IPS-20b (cell line): ENCODE measurements at regions not wholly inside any gene's neighbourhood (a gene's known extent, or its start where the extent isn't known, plus 50 kb on each side); places are given as distances from the start of the nearest gene placed in this dataset.

Experiments used
- H3K27ac ChIP-seq: one replicate; pipeline ENCODE4 v1.5.1; 2013; ENCODE audit warnings: low read length
- H3K27me3 ChIP-seq: 2 replicates; pipeline ENCODE4 v1.6.1; 2013; ENCODE audit warnings: mild to moderate bottlenecking, low read length, inconsistent platforms; ENCODE audit not compliant: insufficient read depth
- H3K36me3 ChIP-seq: 2 replicates; pipeline ENCODE4 v1.6.1; 2013; ENCODE audit warnings: low read depth, mild to moderate bottlenecking, inconsistent platforms, low read length, moderate library complexity; ENCODE audit not compliant: insufficient read depth
- H3K4me1 ChIP-seq: 2 replicates; pipeline ENCODE4 v1.6.1; 2013; ENCODE audit warnings: mild to moderate bottlenecking, control low read depth, inconsistent platforms, low read length, moderate library complexity; ENCODE audit not compliant: insufficient read depth
- H3K4me3 ChIP-seq: 2 replicates; pipeline ENCODE4 v1.5.1; 2013; ENCODE audit warnings: mild to moderate bottlenecking, low read length, inconsistent platforms
- H3K9ac ChIP-seq: 2 replicates; pipeline ENCODE4 v1.6.1; 2013; ENCODE audit warnings: low read depth, mild to moderate bottlenecking, inconsistent platforms, low read length, moderate library complexity
- H3K9me3 ChIP-seq: 2 replicates; pipeline ENCODE4 v1.6.1; 2013; ENCODE audit warnings: mild to moderate bottlenecking, low read depth, low read length, inconsistent platforms; ENCODE audit not compliant: insufficient read depth

DNA sequence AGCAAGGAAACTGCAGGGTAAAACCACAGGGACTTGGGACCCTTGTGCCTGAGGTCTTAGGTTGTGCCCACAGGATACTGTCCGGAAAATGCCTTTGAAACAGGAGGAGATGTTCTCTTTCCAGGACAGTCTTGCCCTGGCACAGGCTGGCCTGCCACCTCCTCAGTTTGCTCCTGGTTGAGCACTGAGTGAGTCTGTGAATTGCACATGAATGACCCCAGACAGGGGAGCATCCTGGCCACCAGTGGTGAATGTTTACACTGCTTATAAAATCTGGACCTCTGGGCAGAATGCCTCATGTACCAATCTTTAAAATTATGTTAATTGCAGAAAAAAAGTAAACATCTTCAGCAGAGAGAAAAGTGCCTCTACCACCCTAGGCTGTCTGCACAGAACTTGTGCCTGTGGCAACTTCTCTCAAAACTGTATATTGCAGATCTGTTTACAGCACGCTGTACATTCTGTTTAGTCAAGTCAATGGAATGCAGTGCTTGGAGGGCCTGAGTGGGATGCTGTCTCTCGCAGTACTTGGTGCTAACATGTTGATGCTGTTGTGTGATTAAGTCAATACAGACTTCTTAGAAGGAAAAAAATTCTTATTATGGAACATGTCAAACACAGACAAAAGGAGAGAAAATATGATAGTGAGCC is 242.1 kb downstream of the SOD2 start:
- Histone ChIP-seq H3K9me3 (no peaks in the 10 kb centered on the region), H3K4me3 (no peak overlapping the region), H3K36me3 (no peaks in the 10 kb centered on the region), H3K4me1 (no peaks in the 10 kb centered on the region), H3K27me3 (no peaks in the 10 kb centered on the region), H3K27ac (no peak overlapping the region), H3K9ac (no peak overlapping the region)

DNA sequence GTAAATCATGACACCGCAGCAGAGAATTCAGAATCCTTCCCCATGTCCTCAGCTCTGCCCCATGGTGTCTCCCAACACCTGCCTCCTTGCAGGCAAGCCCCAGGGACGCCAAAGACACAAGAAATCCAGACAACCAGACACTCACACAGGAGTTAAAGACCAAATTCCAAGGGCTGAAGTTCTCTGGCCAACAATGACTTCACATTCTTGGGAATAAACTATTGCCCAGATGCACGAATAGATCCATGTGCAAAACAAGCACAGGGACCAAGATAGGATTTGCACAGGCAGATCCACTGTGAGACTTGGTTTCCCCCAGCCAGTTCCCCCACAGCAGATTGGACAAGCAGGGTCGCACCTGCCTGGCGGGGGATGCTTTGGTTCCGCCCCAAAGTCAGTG is 246.7 kb downstream of the SOD2 start:
- Histone ChIP-seq H3K27me3 (no peaks in the 10 kb centered on the region), H3K4me1 (no peaks in the 10 kb centered on the region), H3K27ac (no peak overlapping the region), H3K4me3 (no peak overlapping the region), H3K9me3 (no peaks in the 10 kb centered on the region; the same call in 1 of the 2 replicates), H3K9ac (no peak overlapping the region), H3K36me3 (no peaks in the 10 kb centered on the region)

DNA sequence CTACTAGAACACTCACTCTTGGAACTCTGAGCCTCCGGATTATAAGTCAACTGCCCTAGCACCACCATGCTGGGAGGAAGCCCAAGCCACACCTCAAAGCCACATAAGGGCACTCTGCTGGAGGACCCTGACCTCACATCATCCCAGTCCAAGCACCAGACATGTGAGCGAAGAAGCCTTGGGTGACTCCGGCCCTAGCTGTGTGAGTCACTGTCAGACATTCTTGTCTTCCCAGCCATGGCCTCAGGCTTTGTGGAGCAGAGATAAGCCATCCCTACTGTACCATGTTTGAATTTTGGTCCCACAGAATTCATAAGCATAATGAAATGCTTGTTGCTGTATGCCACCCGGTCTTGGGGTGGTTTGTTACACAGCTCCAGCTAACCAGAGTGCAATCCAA is 247.7 kb downstream of the SOD2 start:
- Histone ChIP-seq H3K4me1 (no peaks in the 10 kb centered on the region), H3K9ac (no peak overlapping the region), H3K36me3 (no peaks in the 10 kb centered on the region), H3K27me3 (no peaks in the 10 kb centered on the region), H3K4me3 (no peak overlapping the region), H3K27ac (no peak overlapping the region), H3K9me3 (no peaks in the 10 kb centered on the region; the same call in 1 of the 2 replicates)

DNA sequence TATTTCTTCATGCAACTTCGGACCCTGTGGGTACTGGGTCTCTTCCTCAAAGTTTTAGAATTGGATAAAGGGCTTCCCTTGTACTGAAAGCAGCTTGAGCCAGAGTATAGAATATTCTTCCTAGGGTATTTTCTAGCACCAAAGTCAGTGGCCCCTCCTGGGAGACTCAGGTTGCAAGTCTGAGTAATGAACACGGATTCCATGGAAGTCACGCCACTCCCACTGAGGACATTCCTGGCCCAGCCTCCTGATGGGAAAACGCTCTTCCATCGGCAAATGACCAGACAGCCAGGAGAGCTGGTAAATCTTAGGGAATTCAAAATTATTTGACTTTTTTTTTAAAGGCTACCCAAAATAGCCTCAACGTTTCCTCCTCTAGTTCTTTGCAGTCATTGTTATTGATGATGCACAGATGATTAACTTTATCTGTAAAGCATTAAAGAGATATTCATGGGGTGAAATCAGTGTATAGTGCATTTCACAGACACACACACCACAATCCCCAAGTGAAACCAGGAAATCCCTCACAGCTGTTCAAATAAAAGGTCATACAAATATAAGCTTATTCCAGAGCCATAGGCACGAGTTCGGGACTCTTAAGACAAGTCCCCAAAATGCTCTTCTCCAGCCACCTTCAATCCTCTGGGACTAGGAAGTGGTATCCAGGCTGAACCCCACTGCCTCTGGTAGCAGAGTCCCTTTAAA is 248.8 kb downstream of the SOD2 start:
- no peaks in the 10 kb centered on the region; the same call in 1 of the 2 replicates for H3K9me3 ChIP-seq
- H3K9ac ChIP-seq: no peak overlapping the region
- H3K4me1 ChIP-seq: no peaks in the 10 kb centered on the region
- H3K4me3 ChIP-seq: no peak overlapping the region
- H3K27me3 ChIP-seq: no peaks in the 10 kb centered on the region
- no peaks in the 10 kb centered on the region for H3K36me3 ChIP-seq
- H3K27ac ChIP-seq: no peak overlapping the region

DNA sequence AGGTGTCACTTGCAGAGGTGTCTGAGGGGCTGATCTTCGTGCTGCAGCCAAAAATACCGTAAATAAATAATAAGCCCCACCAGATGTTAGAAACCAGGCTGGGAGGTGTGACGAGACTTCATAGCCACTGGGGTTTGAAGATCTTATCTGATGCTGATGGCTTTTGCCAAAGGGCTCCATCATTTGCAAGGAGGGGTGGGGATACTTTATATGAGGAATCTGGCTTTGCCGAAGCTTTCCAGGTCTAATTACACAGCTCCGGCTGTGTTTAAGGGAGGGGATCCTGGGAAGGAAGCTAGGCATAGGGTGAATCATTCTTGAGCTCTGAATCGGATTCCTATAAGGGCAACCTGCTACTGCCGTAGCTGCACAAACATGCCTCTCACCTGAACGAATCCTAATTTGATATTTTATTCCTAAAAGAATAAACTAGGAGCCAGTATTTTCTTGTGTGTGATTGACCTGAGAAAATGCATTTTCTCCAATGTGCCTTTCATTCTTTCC is 249.6 kb downstream of the SOD2 start:
- Histone ChIP-seq H3K36me3 (no peaks in the 10 kb centered on the region), H3K27me3 (no peaks in the 10 kb centered on the region), H3K4me1 (no peaks in the 10 kb centered on the region), H3K9me3 (no peaks in the 10 kb centered on the region; the same call in 1 of the 2 replicates), H3K27ac (no peak overlapping the region), H3K9ac (no peak overlapping the region), H3K4me3 (no peak overlapping the region)

DNA sequence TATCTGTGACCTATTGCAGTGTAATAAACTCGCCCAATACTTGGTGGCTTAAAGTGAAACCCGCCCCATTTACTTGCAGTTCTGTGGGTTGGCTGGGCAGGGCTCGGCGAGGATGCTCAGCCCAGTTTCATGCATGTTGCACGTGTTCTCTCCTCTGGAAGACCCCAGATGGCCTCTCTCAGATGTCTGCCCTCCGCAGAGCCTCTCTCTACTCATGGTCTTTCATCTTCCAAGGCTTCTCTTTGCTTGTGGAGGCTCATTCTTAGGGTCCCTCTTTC is 251.4 kb downstream of the SOD2 start:
- Histone ChIP-seq H3K36me3 (no peaks in the 10 kb centered on the region), H3K4me1 (no peaks in the 10 kb centered on the region), H3K9ac (no peak overlapping the region), H3K27me3 (no peaks in the 10 kb centered on the region), H3K4me3 (no peak overlapping the region), H3K27ac (no peak overlapping the region), H3K9me3 (no peaks in the 10 kb centered on the region; the same call in 1 of the 2 replicates)

DNA sequence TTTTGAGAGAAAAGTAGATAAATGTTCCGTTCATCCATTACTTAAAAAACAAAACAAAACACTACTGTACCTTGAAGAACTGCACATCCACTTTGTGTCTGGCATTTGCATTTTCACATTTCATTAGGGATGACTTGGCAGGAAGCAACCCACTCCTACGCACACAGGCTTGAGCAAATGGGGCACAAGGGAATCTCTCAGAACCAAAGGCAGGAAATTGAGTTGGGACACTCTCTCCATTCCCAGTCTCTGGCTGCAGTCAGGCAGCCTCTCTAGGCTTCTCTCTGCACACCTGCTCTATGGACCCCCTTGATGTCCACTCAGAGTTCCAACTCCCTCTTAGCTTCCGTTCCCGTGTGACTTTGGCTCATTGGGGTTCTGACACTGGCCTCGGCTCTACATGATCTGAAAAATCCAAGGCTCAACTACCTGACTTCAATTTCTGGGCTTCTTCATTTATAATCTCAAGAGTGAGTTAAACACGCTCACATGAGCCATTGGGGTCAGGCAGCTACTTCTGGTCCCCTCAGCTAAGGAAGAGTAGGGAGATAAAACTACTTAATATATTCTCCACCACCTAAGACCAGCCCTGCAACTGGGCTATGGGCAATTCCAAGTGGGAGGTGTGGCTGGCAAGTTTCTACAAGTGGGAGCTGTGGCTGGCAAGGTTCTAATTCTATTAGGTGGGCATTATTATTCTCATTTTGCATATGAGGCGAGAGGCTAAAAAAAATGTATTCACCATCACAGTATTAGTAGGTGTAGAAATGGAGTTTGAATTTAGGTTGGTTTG is 251.9 kb downstream of the SOD2 start:
- H3K4me3 ChIP-seq: no peak overlapping the region
- no peaks in the 10 kb centered on the region for H3K27me3 ChIP-seq
- H3K9me3 ChIP-seq: no peaks in the 10 kb centered on the region; the same call in 1 of the 2 replicates
- no peak overlapping the region for H3K27ac ChIP-seq
- H3K36me3 ChIP-seq: no peaks in the 10 kb centered on the region
- no peaks in the 10 kb centered on the region for H3K4me1 ChIP-seq
- H3K9ac ChIP-seq: no peak overlapping the region

DNA sequence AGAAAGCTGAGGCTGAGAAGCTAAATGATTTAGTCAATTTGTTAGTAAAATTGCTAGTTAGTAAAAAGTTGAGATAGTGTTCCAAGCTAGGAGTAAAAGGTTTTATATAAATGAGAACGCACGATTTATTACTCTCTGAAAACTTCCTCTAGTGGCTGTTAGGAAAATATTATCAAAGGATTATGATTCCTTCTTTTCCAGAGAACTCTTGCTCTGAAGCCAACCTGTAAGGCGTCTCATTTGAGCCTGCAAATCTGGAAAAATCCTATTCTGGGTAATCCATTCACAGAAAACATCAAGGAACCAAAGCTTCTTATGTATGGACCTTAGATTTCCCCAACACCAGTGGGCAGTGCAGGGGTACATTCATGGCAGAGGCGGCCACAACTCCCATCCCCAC is 252.7 kb downstream of the SOD2 start:
- H3K27ac ChIP-seq: no peak overlapping the region
- H3K4me3 ChIP-seq: no peak overlapping the region
- no peak overlapping the region for H3K9ac ChIP-seq
- no peaks in the 10 kb centered on the region for H3K36me3 ChIP-seq
- H3K27me3 ChIP-seq: no peaks in the 10 kb centered on the region
- no peaks in the 10 kb centered on the region for H3K4me1 ChIP-seq
- H3K9me3 ChIP-seq: no peaks in the 10 kb centered on the region

DNA sequence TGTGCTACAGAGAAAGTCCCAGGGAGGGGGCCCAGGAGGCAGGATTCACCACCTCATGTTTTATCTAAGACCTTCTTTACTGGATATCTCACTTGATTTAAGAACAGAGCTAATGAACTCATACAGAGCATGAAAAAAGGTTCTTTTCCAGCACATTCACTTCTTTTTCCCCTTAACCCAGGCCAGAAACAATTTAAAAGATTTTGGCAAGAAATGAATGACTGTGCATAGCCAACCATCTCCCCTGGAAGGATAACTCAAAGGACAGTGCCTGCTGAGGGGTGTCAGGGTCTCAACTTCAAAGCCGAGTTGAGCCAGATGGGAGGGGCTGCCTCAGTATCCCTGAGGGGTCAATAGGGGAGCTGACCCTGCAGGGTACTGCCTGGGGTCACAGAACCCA is 253.4 kb downstream of the SOD2 start:
- no peaks in the 10 kb centered on the region for H3K27me3 ChIP-seq
- no peaks in the 10 kb centered on the region for H3K4me1 ChIP-seq

DNA sequence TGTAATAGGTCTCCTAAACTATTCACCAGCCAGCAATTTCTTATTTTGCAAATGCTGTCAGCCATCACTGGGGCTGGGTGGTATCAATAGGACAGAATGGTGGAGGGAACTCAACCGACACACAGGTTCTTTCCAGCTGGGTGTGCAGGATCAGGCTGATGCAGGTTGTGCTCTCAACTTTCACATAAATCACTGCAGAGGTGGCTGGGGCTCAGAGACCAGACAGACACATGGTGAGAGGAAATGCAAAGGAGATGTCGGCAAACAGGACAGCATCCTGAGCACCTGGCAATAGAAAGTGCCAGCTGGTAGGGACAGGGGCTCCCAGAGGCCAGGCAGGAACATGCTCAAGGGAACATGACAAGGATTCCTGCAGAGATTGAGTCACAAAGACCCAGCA is 254.9 kb downstream of the SOD2 start:
- H3K4me3 ChIP-seq: no peak overlapping the region
- peaks cover 10% of the 10 kb centered on the region for H3K9me3 ChIP-seq
- H3K36me3 ChIP-seq: no peaks in the 10 kb centered on the region
- H3K4me1 ChIP-seq: no peaks in the 10 kb centered on the region
- no peak overlapping the region for H3K9ac ChIP-seq
- no peak overlapping the region for H3K27ac ChIP-seq
- no peaks in the 10 kb centered on the region for H3K27me3 ChIP-seq

More for the DNA sequence above, 253.4 kb downstream of the SOD2 start:
- H3K27ac ChIP-seq: no peak overlapping the region
- H3K4me3 ChIP-seq: no peak overlapping the region
- no peak overlapping the region for H3K9ac ChIP-seq
- no peaks in the 10 kb centered on the region for H3K9me3 ChIP-seq
- H3K36me3 ChIP-seq: no peaks in the 10 kb centered on the region

DNA sequence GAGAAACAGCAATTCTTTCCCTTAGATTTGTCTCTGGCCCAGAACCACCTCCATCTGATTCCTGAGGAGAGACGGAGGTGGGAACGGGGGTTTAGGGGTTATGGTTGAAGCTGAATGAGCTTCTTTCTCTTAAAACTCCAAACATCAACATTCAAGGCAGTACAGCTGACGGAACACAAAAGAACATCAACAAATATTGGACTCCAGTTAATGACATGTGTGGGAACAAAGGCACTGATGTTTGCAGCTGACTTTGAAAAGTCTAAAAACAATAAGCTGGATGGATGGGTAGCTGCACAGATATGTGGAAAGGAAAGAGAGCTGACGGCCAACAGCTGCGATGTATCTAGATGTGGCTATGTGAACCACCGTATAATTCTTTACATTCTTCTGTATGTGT is 256.5 kb downstream of the SOD2 start:
- H3K4me1 ChIP-seq: no peaks in the 10 kb centered on the region
- no peaks in the 10 kb centered on the region for H3K36me3 ChIP-seq
- peaks cover 14% of the 10 kb centered on the region for H3K9me3 ChIP-seq
- H3K27me3 ChIP-seq: no peaks in the 10 kb centered on the region
- no peak overlapping the region for H3K4me3 ChIP-seq
- H3K9ac ChIP-seq: no peak overlapping the region
- no peak overlapping the region for H3K27ac ChIP-seq

DNA sequence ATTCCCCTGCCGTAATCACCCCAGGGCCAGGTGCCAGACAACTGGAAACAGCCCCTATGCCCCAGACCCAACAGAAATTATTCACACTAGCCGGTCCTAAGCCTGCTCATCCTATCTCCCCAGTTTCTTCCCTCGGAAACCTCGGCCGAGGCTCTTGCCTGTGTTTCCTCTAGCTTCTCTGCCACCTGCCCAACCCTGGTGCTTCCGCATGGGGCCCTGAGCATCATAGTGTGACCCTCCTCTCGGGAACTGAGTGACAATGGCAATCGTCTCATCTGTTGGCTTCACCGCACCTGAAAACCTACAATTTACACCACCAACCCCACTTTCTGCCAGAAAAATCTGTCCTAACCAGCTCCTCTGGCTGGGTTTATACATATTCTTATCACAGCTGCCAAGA is 257.3 kb downstream of the SOD2 start:
- H3K4me3 ChIP-seq: no peak overlapping the region
- H3K4me1 ChIP-seq: no peaks in the 10 kb centered on the region
- H3K9me3 ChIP-seq: peaks cover 14% of the 10 kb centered on the region
- H3K36me3 ChIP-seq: no peaks in the 10 kb centered on the region
- no peak overlapping the region for H3K9ac ChIP-seq
- H3K27ac ChIP-seq: no peak overlapping the region
- H3K27me3 ChIP-seq: no peaks in the 10 kb centered on the region
